Astrocyte (in vitro differentiated cells and primary cell): ENCODE measurements at regions not wholly inside any gene's neighbourhood (a gene's known extent, or its start where the extent isn't known, plus 50 kb on each side); places are given as distances from the start of the nearest gene placed in this dataset.

Experiments
- EZH2 ChIP-seq: IDR thresholded peaks from 2 replicates; pipeline ENCODE4 v1.6.1; 2012; ENCODE audit warnings: mild to moderate bottlenecking, low read length, inconsistent platforms; ENCODE audit not compliant: insufficient read depth
- TF ChIP-seq, protein P1 (sequence below): IDR thresholded peaks from 2 replicates; pipeline ENCODE4 v1.5.1; 2011; ENCODE audit warnings: low read depth, mild to moderate bottlenecking, inconsistent platforms, low read length, moderate library complexity; ENCODE audit not compliant: insufficient read depth

GRCh38 chr18:51988277-51988676, 351.7 kb upstream of the DCC start:
- TF ChIP-seq, protein P1, sequence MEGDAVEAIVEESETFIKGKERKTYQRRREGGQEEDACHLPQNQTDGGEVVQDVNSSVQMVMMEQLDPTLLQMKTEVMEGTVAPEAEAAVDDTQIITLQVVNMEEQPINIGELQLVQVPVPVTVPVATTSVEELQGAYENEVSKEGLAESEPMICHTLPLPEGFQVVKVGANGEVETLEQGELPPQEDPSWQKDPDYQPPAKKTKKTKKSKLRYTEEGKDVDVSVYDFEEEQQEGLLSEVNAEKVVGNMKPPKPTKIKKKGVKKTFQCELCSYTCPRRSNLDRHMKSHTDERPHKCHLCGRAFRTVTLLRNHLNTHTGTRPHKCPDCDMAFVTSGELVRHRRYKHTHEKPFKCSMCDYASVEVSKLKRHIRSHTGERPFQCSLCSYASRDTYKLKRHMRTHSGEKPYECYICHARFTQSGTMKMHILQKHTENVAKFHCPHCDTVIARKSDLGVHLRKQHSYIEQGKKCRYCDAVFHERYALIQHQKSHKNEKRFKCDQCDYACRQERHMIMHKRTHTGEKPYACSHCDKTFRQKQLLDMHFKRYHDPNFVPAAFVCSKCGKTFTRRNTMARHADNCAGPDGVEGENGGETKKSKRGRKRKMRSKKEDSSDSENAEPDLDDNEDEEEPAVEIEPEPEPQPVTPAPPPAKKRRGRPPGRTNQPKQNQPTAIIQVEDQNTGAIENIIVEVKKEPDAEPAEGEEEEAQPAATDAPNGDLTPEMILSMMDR, result no peak
- no peak for TF ChIP-seq EZH2
